ENCODE measurements at regions not wholly inside any gene's neighbourhood (a gene's known extent, or its start where the extent isn't known, plus 50 kb on each side); places are given as distances from the start of the nearest gene placed in this dataset.

GRCh38 chr11:134541951-134542350 is 129.9 kb upstream of the B3GAT1 start:
- no peak overlapping the region for H3K4me3 ChIP-seq
- TF ChIP-seq POLR2AphosphoS5 (IDR thresholded peaks at IDR 0.05) (no peak), CTCF (IDR thresholded peaks at IDR 0.05) (no peak), POLR2A (IDR thresholded peaks at IDR 0.05) (no peak), EP300 (IDR thresholded peaks at IDR 0.05) (no peak)
- H3K27me3 ChIP-seq = no peaks in the 10 kb centered on the region
- H3K4me1 ChIP-seq = no peaks in the 10 kb centered on the region
- DNase-seq = no peak
- H3K27ac ChIP-seq = no peak overlapping the region
- no peak for ATAC-seq (ENCODE audit: low FRiP score in 2 of 2)
- WGBS, 2 donors = 88 to 95% methylated on average over 4 of the region's 4 CpGs
- H3K36me3 ChIP-seq = no peaks in the 10 kb centered on the region
- H3K9me3 ChIP-seq = peaks cover 0 to 3% (median 0%) of the 10 kb centered on the region in 4 donors

- H3K27ac ChIP-seq = no peak overlapping the region
- peaks cover 0 to 3% (median 0%) of the 10 kb centered on the region in 4 donors for H3K9me3 ChIP-seq
- TF ChIP-seq EP300 (IDR thresholded peaks at IDR 0.05) = no peak
- TF ChIP-seq POLR2AphosphoS5 (IDR thresholded peaks at IDR 0.05) = no peak
- TF ChIP-seq POLR2A (IDR thresholded peaks at IDR 0.05) = no peak
- no peak for TF ChIP-seq CTCF (IDR thresholded peaks at IDR 0.05)
- no peaks in the 10 kb centered on the region for H3K36me3 ChIP-seq
- H3K4me3 ChIP-seq = no peak overlapping the region
- DNase-seq (no peak), ATAC-seq (ENCODE audit: low FRiP score in 2 of 2) (peak in 1 of 2 donors; percentile 2)
- WGBS, 2 donors = 72 to 82% methylated on average over 5 to 6 of the region's 6 CpGs
- H3K27me3 ChIP-seq = no peaks in the 10 kb centered on the region
- no peaks in the 10 kb centered on the region for H3K4me1 ChIP-seq
Observed at GRCh38 chr11:134541355-134541754, 129.3 kb upstream of the B3GAT1 start.

- ATAC-seq (ENCODE audit: low FRiP score in 2 of 2) (no peak), DNase-seq (no peak)
- TF ChIP-seq POLR2AphosphoS5 (IDR thresholded peaks at IDR 0.05) (no peak), EP300 (IDR thresholded peaks at IDR 0.05) (no peak), POLR2A (IDR thresholded peaks at IDR 0.05) (no peak), CTCF (IDR thresholded peaks at IDR 0.05) (no peak)
- Histone ChIP-seq H3K4me3 (no peak overlapping the region), H3K36me3 (no peaks in the 10 kb centered on the region), H3K4me1 (no peaks in the 10 kb centered on the region), H3K27ac (no peak overlapping the region), H3K9me3 (peaks cover 0 to 3% (median 0%) of the 10 kb centered on the region in 4 donors), H3K27me3 (no peaks in the 10 kb centered on the region)
- WGBS, 2 donors = 83 to 88% methylated on average over 4 of the region's 4 CpGs
Observed at GRCh38 chr11:134539285-134539684, 127.2 kb upstream of the B3GAT1 start.

GRCh38 chr11:134538742-134539141 is 126.7 kb upstream of the B3GAT1 start:
- no peaks in the 10 kb centered on the region for H3K4me1 ChIP-seq
- DNase-seq (peak in 1 of 2 donors; percentile 7), ATAC-seq (ENCODE audit: low FRiP score in 2 of 2) (no peak)
- WGBS, 2 donors = 73 to 81% methylated on average over 15 of the region's 15 CpGs
- no peaks in the 10 kb centered on the region for H3K27me3 ChIP-seq
- TF ChIP-seq EP300 (IDR thresholded peaks at IDR 0.05) (no peak), CTCF (IDR thresholded peaks at IDR 0.05) (no peak), POLR2AphosphoS5 (IDR thresholded peaks at IDR 0.05) (no peak), POLR2A (IDR thresholded peaks at IDR 0.05) (no peak)
- H3K27ac ChIP-seq = no peak overlapping the region
- no peaks in the 10 kb centered on the region for H3K36me3 ChIP-seq
- peaks cover 0 to 3% (median 0%) of the 10 kb centered on the region in 4 donors for H3K9me3 ChIP-seq
- H3K4me3 ChIP-seq = no peak overlapping the region

- ATAC-seq (ENCODE audit: low FRiP score in 2 of 2) = no peak
- peak in 1 of 2 donors; percentile 8 for DNase-seq
- Histone ChIP-seq H3K4me3 (no peak overlapping the region), H3K27ac (no peak overlapping the region), H3K9me3 (peaks cover 0 to 3% (median 0%) of the 10 kb centered on the region in 4 donors), H3K27me3 (no peaks in the 10 kb centered on the region), H3K36me3 (no peaks in the 10 kb centered on the region), H3K4me1 (no peaks in the 10 kb centered on the region)
- TF ChIP-seq POLR2AphosphoS5 (IDR thresholded peaks at IDR 0.05) (no peak), EP300 (IDR thresholded peaks at IDR 0.05) (no peak), POLR2A (IDR thresholded peaks at IDR 0.05) (no peak), CTCF (IDR thresholded peaks at IDR 0.05) (no peak)
- 80 to 82% methylated on average over 7 of the region's 7 CpGs for WGBS, 2 donors
Observed at GRCh38 chr11:134537941-134538340, 125.9 kb upstream of the B3GAT1 start.
